BLaER1 treated with 17β-estradiol and CSF1 and Interleukin-3, amounts not matched to agents 10 nM and 100 nM (cell line): ENCODE measurements at regions not wholly inside any gene's neighbourhood (a gene's known extent, or its start where the extent isn't known, plus 50 kb on each side); places are given as distances from the start of the nearest gene placed in this dataset.

ENCODE experiments used
- H3K27ac ChIP-seq, 11 experiments: shearing (Covaris generic); formaldehyde crosslinking; 2 replicates each; pipeline ENCODE4 v1.8.1; 2022
- H3K27me3 ChIP-seq, 11 experiments: shearing (Covaris generic); formaldehyde crosslinking; 2 replicates each; pipeline ENCODE4 v1.8.1; 2022
- H3K36me3 ChIP-seq, 11 experiments: shearing (Covaris generic); formaldehyde crosslinking; 2 replicates each; pipeline ENCODE4 v1.8.1; 2022
- H3K4me1 ChIP-seq, 10 experiments: shearing (Covaris generic); formaldehyde crosslinking; 2 replicates each; pipeline ENCODE4 v1.8.1; 2022
- H3K4me2 ChIP-seq, 11 experiments: shearing (Covaris generic); formaldehyde crosslinking; 2 replicates each; pipeline ENCODE4 v1.8.1; 2022
- H3K4me3 ChIP-seq, 10 experiments: shearing (Covaris generic); formaldehyde crosslinking; 2 replicates each; pipeline ENCODE4 v1.8.1; 2022
- H3K9ac ChIP-seq, 11 experiments: shearing (Covaris generic); formaldehyde crosslinking; 2 replicates each; pipeline ENCODE4 v1.8.1; 2022
- H3K9me3 ChIP-seq, 11 experiments: shearing (Covaris generic); formaldehyde crosslinking; replicated peaks in 1 of 11; 2 replicates each; pipeline ENCODE4 v1.8.1; 2022
- H4K20me1 ChIP-seq, 11 experiments: shearing (Covaris generic); formaldehyde crosslinking; 2 replicates each; pipeline ENCODE4 v1.8.1; 2022
- Cebpa-rat ChIP-seq, 11 experiments: shearing (Covaris generic); IDR thresholded peaks; 2 replicates each; pipeline ENCODE4 v1.8.1; 2022

- Histone ChIP-seq H3K4me1 (no peaks in the 10 kb centered on the region), H3K36me3 (no peaks in the 10 kb centered on the region), H3K9ac (no peak overlapping the region), H3K9me3 (peaks cover 26 to 35% (median 30%) of the 10 kb centered on the region in 11 experiments), H4K20me1 (no peaks in the 10 kb centered on the region), H3K4me3 (no peak overlapping the region), H3K27ac (no peak overlapping the region), H3K4me2 (no peak overlapping the region), H3K27me3 (peaks cover 0 to 4% (median 0%) of the 10 kb centered on the region in 11 experiments; a peak in 1 of 22 replicates)
- no peak for TF ChIP-seq Cebpa-rat (IDR thresholded peaks at IDR 0.05)
These were observed 413.0 kb downstream of the BMP2 start for GRCh38 chr20:7180256-7181045.

DNA sequence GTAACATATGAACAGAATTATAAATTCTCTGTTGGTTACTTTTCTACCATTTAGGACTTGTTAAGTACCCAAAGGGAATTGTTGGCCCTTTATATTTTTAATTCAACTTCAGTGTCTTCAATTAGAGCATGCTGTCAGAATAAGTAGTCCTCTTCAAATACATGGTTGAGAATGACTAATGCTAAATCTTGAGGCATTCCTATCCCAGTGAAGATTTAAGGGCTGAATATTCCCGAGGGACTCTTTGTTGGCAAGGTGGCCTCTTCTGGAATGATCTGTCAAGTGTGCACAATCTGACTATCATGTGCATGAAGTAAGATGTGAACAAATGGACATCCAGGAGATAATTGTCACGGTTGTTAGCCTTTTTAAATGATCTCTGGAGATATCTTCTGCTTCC is 421.7 kb downstream of the BMP2 start:
- Histone ChIP-seq H3K27me3 (no peaks in the 10 kb centered on the region), H3K9me3 (no peaks in the 10 kb centered on the region), H3K9ac (no peak overlapping the region), H4K20me1 (no peaks in the 10 kb centered on the region), H3K4me2 (no peak overlapping the region), H3K4me1 (no peaks in the 10 kb centered on the region), H3K4me3 (no peak overlapping the region), H3K27ac (no peak overlapping the region), H3K36me3 (no peaks in the 10 kb centered on the region)
- no peak for TF ChIP-seq Cebpa-rat (IDR thresholded peaks at IDR 0.05)

- TF ChIP-seq Cebpa-rat (IDR thresholded peaks at IDR 0.05) = no peak
- Histone ChIP-seq H3K4me1 (no peaks in the 10 kb centered on the region), H3K4me3 (no peak overlapping the region), H3K27me3 (no peaks in the 10 kb centered on the region), H3K4me2 (no peak overlapping the region), H3K9ac (no peak overlapping the region), H4K20me1 (no peaks in the 10 kb centered on the region), H3K9me3 (no peaks in the 10 kb centered on the region), H3K36me3 (no peaks in the 10 kb centered on the region), H3K27ac (no peak overlapping the region)
These were observed 426.2 kb downstream of the BMP2 start for GRCh38 chr20:7193681-7194080.

GRCh38 chr20:7195704-7196103 is 428.2 kb downstream of the BMP2 start:
- no peak overlapping the region for H3K9ac ChIP-seq
- no peak overlapping the region for H3K4me2 ChIP-seq
- H3K9me3 ChIP-seq = no peaks in the 10 kb centered on the region
- H3K27ac ChIP-seq = no peak overlapping the region
- no peaks in the 10 kb centered on the region for H3K36me3 ChIP-seq
- H3K27me3 ChIP-seq = no peaks in the 10 kb centered on the region
- H3K4me3 ChIP-seq = no peak overlapping the region
- no peaks in the 10 kb centered on the region for H3K4me1 ChIP-seq
- TF ChIP-seq Cebpa-rat (IDR thresholded peaks at IDR 0.05) = no peak
- H4K20me1 ChIP-seq = no peaks in the 10 kb centered on the region

DNA sequence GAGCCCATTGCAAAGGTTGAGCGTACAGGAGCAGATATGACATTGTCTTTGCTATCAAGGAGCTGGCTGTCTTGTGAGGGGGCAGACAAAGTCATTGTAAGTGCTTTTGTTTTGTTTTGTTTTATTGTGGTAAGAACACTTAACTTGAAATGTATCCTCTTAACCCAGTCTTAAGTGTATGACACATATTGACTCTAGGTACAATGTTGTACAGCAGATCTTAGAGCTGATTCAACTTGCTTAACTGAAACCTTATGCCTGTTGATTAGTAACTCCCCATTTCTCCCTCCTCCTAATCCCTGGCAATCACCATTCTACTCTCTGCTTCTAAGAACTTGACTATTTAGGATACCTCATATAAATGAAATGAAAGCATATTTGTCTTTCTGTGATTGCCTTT is 429.0 kb downstream of the BMP2 start:
- H3K27ac ChIP-seq = no peak overlapping the region
- H3K4me1 ChIP-seq = no peaks in the 10 kb centered on the region
- no peaks in the 10 kb centered on the region for H3K36me3 ChIP-seq
- no peaks in the 10 kb centered on the region for H4K20me1 ChIP-seq
- no peaks in the 10 kb centered on the region for H3K27me3 ChIP-seq
- H3K4me3 ChIP-seq = no peak overlapping the region
- no peak overlapping the region for H3K4me2 ChIP-seq
- TF ChIP-seq Cebpa-rat (IDR thresholded peaks at IDR 0.05) = no peak
- no peak overlapping the region for H3K9ac ChIP-seq
- no peaks in the 10 kb centered on the region for H3K9me3 ChIP-seq

- H3K27me3 ChIP-seq = no peaks in the 10 kb centered on the region
- no peaks in the 10 kb centered on the region for H3K4me1 ChIP-seq
- H3K9me3 ChIP-seq = no peaks in the 10 kb centered on the region; a peak in 1 of 22 replicates
- H3K27ac ChIP-seq = no peak overlapping the region
- no peak for TF ChIP-seq Cebpa-rat (IDR thresholded peaks at IDR 0.05)
- no peak overlapping the region for H3K4me3 ChIP-seq
- H3K4me2 ChIP-seq = no peak overlapping the region
- H3K36me3 ChIP-seq = no peaks in the 10 kb centered on the region
- H4K20me1 ChIP-seq = no peaks in the 10 kb centered on the region
- no peak overlapping the region for H3K9ac ChIP-seq
These were observed 432.4 kb downstream of the BMP2 start for GRCh38 chr20:7199861-7200260.

GRCh38 chr20:7207186-7207798 is 439.8 kb downstream of the BMP2 start:
- no peak for TF ChIP-seq Cebpa-rat (IDR thresholded peaks at IDR 0.05)
- H3K4me1 ChIP-seq = no peaks in the 10 kb centered on the region
- H3K4me3 ChIP-seq = no peak overlapping the region
- H3K27me3 ChIP-seq = no peaks in the 10 kb centered on the region
- H3K9ac ChIP-seq = no peak overlapping the region
- no peak overlapping the region for H3K27ac ChIP-seq
- no peaks in the 10 kb centered on the region for H3K36me3 ChIP-seq
- H3K9me3 ChIP-seq = no peaks in the 10 kb centered on the region; a peak in 2 of 22 replicates
- H3K4me2 ChIP-seq = no peak overlapping the region
- no peaks in the 10 kb centered on the region for H4K20me1 ChIP-seq

DNA sequence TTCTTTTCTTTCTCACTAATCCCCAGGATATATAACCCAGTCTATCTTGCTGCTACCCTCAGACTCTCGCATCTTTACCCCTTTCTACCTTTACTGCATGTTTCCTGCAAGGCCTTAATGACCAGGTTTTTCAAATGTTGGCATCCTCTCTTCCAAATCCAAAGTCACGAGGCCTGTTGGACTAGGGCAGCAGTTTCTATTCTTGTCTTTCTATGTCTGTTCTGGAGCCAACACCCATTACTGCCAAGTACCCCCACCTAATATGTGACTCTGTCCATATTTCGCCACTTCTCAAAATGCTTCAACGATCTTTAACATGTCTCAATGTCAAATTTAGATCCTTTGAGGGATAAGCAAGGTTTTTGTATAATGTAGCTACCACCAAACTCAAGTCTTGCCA is 443.4 kb downstream of the BMP2 start:
- Histone ChIP-seq H3K27me3 (no peaks in the 10 kb centered on the region), H3K9ac (no peak overlapping the region), H3K27ac (no peak overlapping the region), H3K4me1 (no peaks in the 10 kb centered on the region), H3K36me3 (no peaks in the 10 kb centered on the region), H3K4me3 (no peak overlapping the region), H3K4me2 (no peak overlapping the region), H3K9me3 (no peaks in the 10 kb centered on the region), H4K20me1 (no peaks in the 10 kb centered on the region)
- no peak for TF ChIP-seq Cebpa-rat (IDR thresholded peaks at IDR 0.05)

DNA sequence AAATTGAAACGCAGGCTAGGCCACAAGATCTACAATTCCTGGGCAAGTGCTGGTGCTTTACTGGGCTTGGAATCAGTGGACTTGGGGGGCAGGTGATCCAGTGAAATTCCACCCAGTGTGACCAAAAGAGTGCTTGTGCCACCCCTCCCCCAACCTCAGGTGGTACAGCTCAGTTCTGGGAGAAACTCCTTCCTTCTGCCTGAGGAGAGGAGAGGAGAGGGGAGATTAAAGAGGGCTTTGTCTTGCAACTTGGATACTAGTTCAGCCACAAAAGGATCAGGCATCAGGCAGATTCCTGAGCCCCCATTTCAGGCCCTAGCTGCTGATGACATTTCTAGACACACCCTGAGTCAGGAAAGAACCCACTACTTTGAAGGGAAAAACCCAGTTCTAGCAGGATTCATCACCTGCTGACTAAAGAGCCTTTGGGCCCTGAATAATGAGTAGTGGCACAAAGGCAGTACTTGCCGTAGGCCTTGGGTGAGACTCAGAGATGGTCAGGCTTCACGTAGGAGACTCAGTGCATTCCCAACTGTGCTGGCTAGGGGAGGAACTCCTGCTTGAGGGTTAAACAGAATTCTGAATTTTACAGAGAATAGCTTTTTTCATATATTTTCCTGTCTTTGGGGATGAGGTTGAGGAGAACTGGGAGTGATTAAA is 446.7 kb downstream of the BMP2 start:
- Histone ChIP-seq H3K4me3 (no peak overlapping the region), H3K9me3 (no peaks in the 10 kb centered on the region), H3K36me3 (no peaks in the 10 kb centered on the region), H3K9ac (no peak overlapping the region), H4K20me1 (no peaks in the 10 kb centered on the region), H3K27ac (no peak overlapping the region), H3K4me1 (no peaks in the 10 kb centered on the region), H3K4me2 (no peak overlapping the region), H3K27me3 (no peaks in the 10 kb centered on the region)
- no peak for TF ChIP-seq Cebpa-rat (IDR thresholded peaks at IDR 0.05)

DNA sequence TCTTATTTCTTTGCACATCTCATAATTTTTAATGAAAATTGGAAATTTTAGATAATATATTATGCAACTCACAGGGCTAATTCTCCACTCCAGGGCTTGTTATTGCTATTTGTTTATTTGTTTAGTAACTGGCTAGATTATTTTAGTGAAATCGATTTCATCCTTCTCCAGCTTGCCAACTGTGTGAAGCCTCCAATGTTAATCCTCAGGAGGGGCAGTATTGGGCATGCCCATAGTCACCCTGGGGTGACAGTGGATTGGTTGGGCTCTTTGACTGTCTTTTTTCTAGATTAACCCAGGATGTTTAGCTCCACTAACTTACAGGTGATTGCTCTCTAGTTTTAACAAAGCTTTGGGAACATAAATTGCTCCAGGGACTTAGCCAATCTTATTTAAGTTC is 450.1 kb downstream of the BMP2 start:
- no peak for TF ChIP-seq Cebpa-rat (IDR thresholded peaks at IDR 0.05)
- Histone ChIP-seq H3K27me3 (no peaks in the 10 kb centered on the region), H3K9me3 (no peaks in the 10 kb centered on the region), H3K4me2 (no peak overlapping the region), H4K20me1 (no peaks in the 10 kb centered on the region), H3K9ac (no peak overlapping the region), H3K36me3 (no peaks in the 10 kb centered on the region), H3K4me1 (no peaks in the 10 kb centered on the region), H3K27ac (no peak overlapping the region), H3K4me3 (no peak overlapping the region)
